Right lobe of liver (tissue), 4 donors: ENCODE measurements at regions not wholly inside any gene's neighbourhood (a gene's known extent, or its start where the extent isn't known, plus 50 kb on each side); places are given as distances from the start of the nearest gene placed in this dataset.

Experiments
- POLR2A ChIP-seq: fragments of 450-650 bp; IDR thresholded peaks from one replicate; pipeline ENCODE4 v1.6.1; 2017; ENCODE audit warnings: antibody characterized with exemption, mild to moderate bottlenecking
- TF ChIP-seq, protein P1 (sequence below), 4 donors: fragments of 200-600 bp in 3 of 4; fragments of 450-650 bp in 1 of 4; IDR thresholded peaks; one replicate each; pipeline versions ENCODE4 v1.5.1 to v1.8.0; 2016 to 2022; ENCODE audit warnings: antibody characterized with exemption in 4 of 4, mild to moderate bottlenecking in 2 of 4
- donor health status: DM: no; HTN: no; CAD: no.
- donor health status: DM: no; HTN: no; CAD: no.
- donor health status: DM: no; HTN: yes; CAD: no.

- TF ChIP-seq POLR2A, result no peak
- TF ChIP-seq, protein P1, sequence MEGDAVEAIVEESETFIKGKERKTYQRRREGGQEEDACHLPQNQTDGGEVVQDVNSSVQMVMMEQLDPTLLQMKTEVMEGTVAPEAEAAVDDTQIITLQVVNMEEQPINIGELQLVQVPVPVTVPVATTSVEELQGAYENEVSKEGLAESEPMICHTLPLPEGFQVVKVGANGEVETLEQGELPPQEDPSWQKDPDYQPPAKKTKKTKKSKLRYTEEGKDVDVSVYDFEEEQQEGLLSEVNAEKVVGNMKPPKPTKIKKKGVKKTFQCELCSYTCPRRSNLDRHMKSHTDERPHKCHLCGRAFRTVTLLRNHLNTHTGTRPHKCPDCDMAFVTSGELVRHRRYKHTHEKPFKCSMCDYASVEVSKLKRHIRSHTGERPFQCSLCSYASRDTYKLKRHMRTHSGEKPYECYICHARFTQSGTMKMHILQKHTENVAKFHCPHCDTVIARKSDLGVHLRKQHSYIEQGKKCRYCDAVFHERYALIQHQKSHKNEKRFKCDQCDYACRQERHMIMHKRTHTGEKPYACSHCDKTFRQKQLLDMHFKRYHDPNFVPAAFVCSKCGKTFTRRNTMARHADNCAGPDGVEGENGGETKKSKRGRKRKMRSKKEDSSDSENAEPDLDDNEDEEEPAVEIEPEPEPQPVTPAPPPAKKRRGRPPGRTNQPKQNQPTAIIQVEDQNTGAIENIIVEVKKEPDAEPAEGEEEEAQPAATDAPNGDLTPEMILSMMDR (IDR thresholded peaks at IDR 0.05), result no peak
Observed at GRCh38 chr4:145396581-145396980, 85.1 kb upstream of the SMAD1 start.
